Prostate gland (tissue), 2 donors: ENCODE measurements at regions not wholly inside any gene's neighbourhood (a gene's known extent, or its start where the extent isn't known, plus 50 kb on each side); places are given as distances from the start of the nearest gene placed in this dataset.

Experiments
- DNase-seq: peaks from one replicate; pipeline ENCODE4 v3.0.0-alpha.2; 2019; ENCODE audit warnings: low spot score
- H3K27ac ChIP-seq, 2 donors: fragments of 200-600 bp; sonication (generic); 2 replicates each; pipeline ENCODE4 v1.5.1; 2017 to 2019
- H3K27me3 ChIP-seq: fragments of 200-600 bp; sonication (generic); replicated peaks from 2 replicates; pipeline ENCODE4 v1.5.1; 2019; ENCODE audit not compliant: insufficient read depth
- H3K36me3 ChIP-seq, 2 donors: fragments of 200-600 bp; sonication (generic); 1 replicate in 1 of 2; 2 replicates in 1 of 2; pipeline versions ENCODE4 v1.5.1 to v1.8.1; 2017 to 2019
- H3K4me1 ChIP-seq: fragments of 200-600 bp; sonication (generic); replicated peaks from 2 replicates; pipeline ENCODE4 v1.5.1; 2019
- H3K4me3 ChIP-seq, 2 donors: fragments of 200-600 bp; sonication (generic); 2 replicates each; pipeline ENCODE4 v1.5.1; 2017 to 2019
- H3K9me3 ChIP-seq: fragments of 200-600 bp; sonication (generic); 2 replicates; pipeline ENCODE4 v1.5.1; 2017
- CTCF ChIP-seq, 4 experiments: fragments of 200-600 bp in 2 of 4; fragments of 450-650 bp in 2 of 4; sonication (generic) in 2 of 4; IDR thresholded peaks; 1 replicate in 3 of 4; 2 replicates in 1 of 4; pipeline ENCODE4 v1.5.1; 2016 to 2019; ENCODE audit warnings: antibody characterized with exemption in 4 of 4, mild to moderate bottlenecking in 2 of 4, moderate library complexity in 2 of 4
- POLR2A ChIP-seq: fragments of 450-650 bp; IDR thresholded peaks from one replicate; pipeline ENCODE4 v1.6.1; 2016; ENCODE audit warnings: antibody characterized with exemption, mild to moderate bottlenecking
- POLR2AphosphoS5 ChIP-seq: sonication (generic); formaldehyde crosslinking; IDR thresholded peaks from one replicate; pipeline ENCODE4 v1.6.1; 2017; ENCODE audit warnings: antibody characterized with exemption
- WGBS: methylation state at CpG from one replicate; pipeline ENCODE4 v1.1.5; 2018; 5-methylcytosine and 5-hydroxymethylcytosine counted together
- intact Hi-C: fragments of 100-400 bp; cut with DNase I; formaldehyde crosslinking; loops from one replicate; pipeline ENCODE4 v1.14.2; 2022

- 31% methylated on average over 1 of the region's 1 CpG for WGBS
- intact Hi-C loops = no loop called here
- Histone ChIP-seq H3K4me3 (no peak overlapping the region), H3K27ac (no peak overlapping the region), H3K36me3 (no peaks in the 10 kb centered on the region), H3K9me3 (no peaks in the 10 kb centered on the region), H3K4me1 (no peaks in the 10 kb centered on the region), H3K27me3 (no peaks in the 10 kb centered on the region)
- TF ChIP-seq POLR2A (no peak), CTCF (IDR thresholded peaks at IDR 0.05) (no peak), POLR2AphosphoS5 (no peak)
- no peak for DNase-seq
Measured at GRCh38 chr12:115349711-115350110, 665.7 kb upstream of the TBX3 start.

GRCh38 chr12:115348301-115348700 is 664.3 kb upstream of the TBX3 start:
- H3K27me3 ChIP-seq = no peaks in the 10 kb centered on the region
- intact Hi-C loops = no loop called here
- no peaks in the 10 kb centered on the region for H3K9me3 ChIP-seq
- no peak for TF ChIP-seq CTCF (IDR thresholded peaks at IDR 0.05)
- no peak for TF ChIP-seq POLR2A
- TF ChIP-seq POLR2AphosphoS5 = no peak
- no peak overlapping the region for H3K4me3 ChIP-seq
- H3K36me3 ChIP-seq = no peaks in the 10 kb centered on the region
- no peak overlapping the region for H3K27ac ChIP-seq
- 95% methylated on average over 16 of the region's 16 CpGs for WGBS
- DNase-seq = no peak
- no peaks in the 10 kb centered on the region for H3K4me1 ChIP-seq

- Histone ChIP-seq H3K36me3 (no peaks in the 10 kb centered on the region), H3K27ac (no peak overlapping the region), H3K9me3 (no peaks in the 10 kb centered on the region), H3K27me3 (no peaks in the 10 kb centered on the region), H3K4me1 (no peaks in the 10 kb centered on the region), H3K4me3 (no peak overlapping the region)
- intact Hi-C loops = no loop called here
- DNase-seq = no peak
- no peak for TF ChIP-seq POLR2A
- no peak for TF ChIP-seq POLR2AphosphoS5
- no peak for TF ChIP-seq CTCF (IDR thresholded peaks at IDR 0.05)
- WGBS = 87% methylated on average over 5 of the region's 5 CpGs
Measured at GRCh38 chr12:115343601-115344000, 659.6 kb upstream of the TBX3 start.

GRCh38 chr12:115343008-115343407 is 659.0 kb upstream of the TBX3 start:
- Histone ChIP-seq H3K27ac (no peak overlapping the region), H3K4me3 (no peak overlapping the region), H3K9me3 (no peaks in the 10 kb centered on the region), H3K36me3 (no peaks in the 10 kb centered on the region), H3K4me1 (no peaks in the 10 kb centered on the region), H3K27me3 (no peaks in the 10 kb centered on the region)
- DNase-seq = no peak
- no peak for TF ChIP-seq POLR2A
- no peak for TF ChIP-seq CTCF (IDR thresholded peaks at IDR 0.05)
- TF ChIP-seq POLR2AphosphoS5 = no peak
- intact Hi-C loops = no loop called here
- 95% methylated on average over 2 of the region's 2 CpGs for WGBS

GRCh38 chr12:115341442-115341841 is 657.5 kb upstream of the TBX3 start:
- WGBS = 39% methylated on average over 6 of the region's 6 CpGs
- no peaks in the 10 kb centered on the region for H3K4me1 ChIP-seq
- no peaks in the 10 kb centered on the region for H3K27me3 ChIP-seq
- no peaks in the 10 kb centered on the region for H3K9me3 ChIP-seq
- no peak overlapping the region for H3K4me3 ChIP-seq
- intact Hi-C loops = no loop called here
- DNase-seq = no peak
- H3K36me3 ChIP-seq = no peaks in the 10 kb centered on the region
- TF ChIP-seq POLR2AphosphoS5 (peak; percentile 37), CTCF (IDR thresholded peaks at IDR 0.05) (no peak), POLR2A (no peak)
- H3K27ac ChIP-seq = no peak overlapping the region
